ENCODE measurements at regions not wholly inside any gene's neighbourhood (a gene's known extent, or its start where the extent isn't known, plus 50 kb on each side); places are given as distances from the start of the nearest gene placed in this dataset.

DNA sequence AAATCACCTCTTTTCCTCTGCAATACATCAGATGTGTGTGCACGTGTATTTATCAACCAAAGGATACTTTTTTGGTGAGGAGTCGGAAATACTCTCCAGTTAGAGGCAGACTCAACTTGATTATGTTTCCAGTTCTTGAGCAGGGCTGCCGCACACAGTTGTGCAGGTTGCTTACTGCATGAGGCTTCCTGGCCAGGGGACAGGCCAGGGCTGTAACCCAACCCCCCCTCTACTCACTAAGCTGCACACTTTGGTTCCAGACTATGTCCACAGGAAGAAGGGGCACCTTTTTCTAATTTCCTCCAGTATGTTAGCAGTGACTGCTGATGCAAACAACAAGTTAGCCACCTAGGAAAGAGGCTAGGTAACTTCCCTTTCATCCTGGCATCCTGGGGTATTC lies 476.9 kb upstream of the TBL1XR1 start:
- H3K36me3 ChIP-seq (ENCODE audit: control insufficient read depth in 2 of 2, insufficient read depth in 2 of 2, low read length in 2 of 2), result no peaks in the 10 kb centered on the region
- no peaks in the 10 kb centered on the region for H3K9me3 ChIP-seq (ENCODE audit: control insufficient read depth in 2 of 2, low read length in 2 of 2)
- H3K9ac ChIP-seq (ENCODE audit: low read depth in 1 of 2, low read length in 2 of 2), result no peak overlapping the region
- no peaks in the 10 kb centered on the region for H3K27me3 ChIP-seq (ENCODE audit: control insufficient read depth in 2 of 2, insufficient read depth in 2 of 2, low read length in 2 of 2)
- peaks cover 0 to 4% of the 10 kb centered on the region in 2 donors for H3K4me1 ChIP-seq (ENCODE audit: control insufficient read depth in 2 of 2, insufficient read depth in 2 of 2, low read length in 2 of 2)
- H3K4me3 ChIP-seq (ENCODE audit: low read length in 2 of 2), result no peak overlapping the region
- no peak overlapping the region for H3K27ac ChIP-seq (ENCODE audit: low read depth in 2 of 2, low read length in 2 of 2)

DNA sequence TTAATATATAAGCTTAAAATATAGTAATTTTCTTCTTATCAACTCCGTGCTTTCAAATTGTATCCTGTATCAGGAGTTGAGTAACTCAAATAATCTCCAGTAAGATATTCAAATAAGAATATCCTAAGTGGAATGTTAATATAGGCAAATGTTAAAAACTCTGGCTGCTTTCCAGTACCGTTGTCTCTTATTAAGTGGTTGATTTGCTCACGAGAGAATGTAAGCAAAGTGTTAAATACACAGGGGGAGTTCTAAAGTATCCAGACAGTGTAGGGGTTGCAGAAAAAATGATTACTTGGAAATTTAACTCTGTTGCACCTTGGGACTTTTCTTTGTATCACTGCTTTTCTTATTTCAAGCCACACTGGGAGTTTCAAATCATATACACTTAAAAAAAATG lies 478.9 kb upstream of the TBL1XR1 start:
- Histone ChIP-seq H3K9me3 (ENCODE audit: control insufficient read depth in 2 of 2, low read length in 2 of 2) (no peaks in the 10 kb centered on the region), H3K27me3 (ENCODE audit: control insufficient read depth in 2 of 2, insufficient read depth in 2 of 2, low read length in 2 of 2) (no peaks in the 10 kb centered on the region), H3K27ac (ENCODE audit: low read depth in 2 of 2, low read length in 2 of 2) (no peak overlapping the region), H3K4me3 (ENCODE audit: low read length in 2 of 2) (no peak overlapping the region), H3K4me1 (ENCODE audit: control insufficient read depth in 2 of 2, insufficient read depth in 2 of 2, low read length in 2 of 2) (peaks cover 0 to 4% of the 10 kb centered on the region in 2 donors), H3K9ac (ENCODE audit: low read depth in 1 of 2, low read length in 2 of 2) (no peak overlapping the region), H3K36me3 (ENCODE audit: control insufficient read depth in 2 of 2, insufficient read depth in 2 of 2, low read length in 2 of 2) (no peaks in the 10 kb centered on the region)

DNA sequence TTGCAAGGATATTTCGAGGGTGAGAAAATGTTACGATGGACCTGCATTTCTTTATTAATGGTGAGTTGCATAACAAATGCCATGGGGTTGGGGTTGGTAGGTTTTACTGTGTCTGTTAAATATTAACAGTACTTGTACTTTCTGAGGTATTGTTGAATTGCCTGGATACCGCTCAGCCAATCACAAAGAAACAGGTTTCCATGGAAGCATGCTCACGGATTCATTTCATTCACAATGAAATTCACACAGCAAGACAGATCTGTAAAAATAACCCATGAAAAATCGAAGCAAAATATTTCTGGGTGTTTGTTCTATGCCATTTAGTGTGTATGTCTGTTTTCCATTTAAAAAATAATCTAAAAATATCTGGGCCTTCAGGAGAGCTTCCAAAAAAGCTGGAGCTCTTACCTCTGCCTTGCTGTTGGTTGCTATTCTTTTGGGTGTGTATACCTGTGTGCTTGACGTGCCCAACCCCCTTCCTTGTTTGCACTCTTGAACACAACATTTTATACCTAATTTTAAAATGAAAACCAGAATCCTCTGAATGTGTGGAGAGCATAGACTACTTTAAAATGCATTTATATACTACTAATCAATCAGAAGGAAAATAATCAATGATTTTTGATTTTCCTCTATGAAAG lies 479.8 kb upstream of the TBL1XR1 start:
- H3K36me3 ChIP-seq (ENCODE audit: control insufficient read depth in 2 of 2, insufficient read depth in 2 of 2, low read length in 2 of 2), result no peaks in the 10 kb centered on the region
- peaks cover 0 to 4% of the 10 kb centered on the region in 2 donors for H3K4me1 ChIP-seq (ENCODE audit: control insufficient read depth in 2 of 2, insufficient read depth in 2 of 2, low read length in 2 of 2)
- no peak overlapping the region for H3K4me3 ChIP-seq (ENCODE audit: low read length in 2 of 2)
- no peaks in the 10 kb centered on the region for H3K27me3 ChIP-seq (ENCODE audit: control insufficient read depth in 2 of 2, insufficient read depth in 2 of 2, low read length in 2 of 2)
- no peak overlapping the region for H3K9ac ChIP-seq (ENCODE audit: low read depth in 1 of 2, low read length in 2 of 2)
- no peaks in the 10 kb centered on the region for H3K9me3 ChIP-seq (ENCODE audit: control insufficient read depth in 2 of 2, low read length in 2 of 2)
- no peak overlapping the region for H3K27ac ChIP-seq (ENCODE audit: low read depth in 2 of 2, low read length in 2 of 2)

DNA sequence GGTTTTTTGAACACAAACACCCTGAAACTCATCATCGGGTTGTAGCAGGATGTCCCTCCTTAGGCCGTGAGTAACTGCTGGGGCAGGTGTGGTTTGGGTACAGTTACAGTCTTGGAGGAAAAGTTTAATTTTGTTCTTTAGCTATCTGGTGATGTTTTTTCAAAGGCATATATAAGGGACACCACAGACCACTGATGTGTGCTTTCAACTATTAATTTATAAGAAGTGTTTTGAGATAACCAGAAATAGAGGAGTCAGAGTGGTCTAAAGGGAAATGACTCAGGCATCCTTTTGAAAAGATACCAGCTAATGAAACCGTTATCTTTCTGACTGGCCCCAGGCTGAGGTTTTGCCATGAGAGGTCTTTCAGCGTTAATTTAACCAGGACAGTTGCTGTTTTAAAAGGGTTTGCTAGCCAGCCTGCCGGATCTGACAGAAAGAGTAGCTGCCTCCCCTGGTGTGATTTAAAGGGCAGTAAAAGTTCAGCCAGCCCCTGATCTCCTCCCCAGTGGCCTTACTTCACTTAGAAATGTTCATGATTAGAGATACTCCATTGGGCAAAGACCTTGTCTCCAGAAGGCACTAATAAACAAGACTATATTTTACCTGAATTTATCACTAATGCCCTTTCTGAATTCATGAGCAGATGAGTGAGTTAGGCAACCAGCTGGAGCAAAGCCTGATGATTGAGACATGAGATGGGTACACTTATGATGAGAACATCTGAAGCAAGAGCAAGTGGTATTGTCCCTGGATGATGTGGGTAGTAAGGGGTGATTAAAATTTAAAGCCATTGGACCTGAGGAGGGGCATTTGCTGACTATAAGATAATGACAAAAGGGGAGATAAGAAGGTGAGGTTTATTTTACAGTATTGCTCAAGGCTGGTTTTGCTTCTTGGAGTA lies 482.5 kb upstream of the TBL1XR1 start:
- H3K9ac ChIP-seq (ENCODE audit: low read depth in 1 of 2, low read length in 2 of 2), result no peak overlapping the region
- H3K27ac ChIP-seq (ENCODE audit: low read depth in 2 of 2, low read length in 2 of 2), result no peak overlapping the region
- no peaks in the 10 kb centered on the region for H3K9me3 ChIP-seq (ENCODE audit: control insufficient read depth in 2 of 2, low read length in 2 of 2)
- H3K27me3 ChIP-seq (ENCODE audit: control insufficient read depth in 2 of 2, insufficient read depth in 2 of 2, low read length in 2 of 2), result no peaks in the 10 kb centered on the region
- peaks cover 0 to 4% of the 10 kb centered on the region in 2 donors for H3K4me1 ChIP-seq (ENCODE audit: control insufficient read depth in 2 of 2, insufficient read depth in 2 of 2, low read length in 2 of 2)
- no peaks in the 10 kb centered on the region for H3K36me3 ChIP-seq (ENCODE audit: control insufficient read depth in 2 of 2, insufficient read depth in 2 of 2, low read length in 2 of 2)
- no peak overlapping the region for H3K4me3 ChIP-seq (ENCODE audit: low read length in 2 of 2)

DNA sequence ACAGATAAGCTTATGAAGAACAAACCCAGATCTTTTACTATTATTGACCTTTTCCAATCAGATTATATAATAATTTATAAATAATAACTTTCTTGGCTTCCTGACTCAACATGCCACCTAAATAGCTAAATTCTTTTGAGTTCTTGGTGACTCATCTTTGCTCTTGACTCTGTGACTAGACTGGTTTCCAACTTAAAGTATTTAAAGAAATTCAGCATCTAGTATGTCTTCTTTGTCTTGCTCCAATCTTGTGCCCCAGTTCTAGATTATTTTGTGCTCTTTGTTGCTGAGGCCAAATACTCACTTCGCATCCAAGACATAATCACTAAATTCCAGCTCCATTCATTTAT lies 483.2 kb upstream of the TBL1XR1 start:
- no peaks in the 10 kb centered on the region for H3K27me3 ChIP-seq (ENCODE audit: control insufficient read depth in 2 of 2, insufficient read depth in 2 of 2, low read length in 2 of 2)
- H3K9ac ChIP-seq (ENCODE audit: low read depth in 1 of 2, low read length in 2 of 2), result no peak overlapping the region
- no peak overlapping the region for H3K27ac ChIP-seq (ENCODE audit: low read depth in 2 of 2, low read length in 2 of 2)
- no peaks in the 10 kb centered on the region for H3K9me3 ChIP-seq (ENCODE audit: control insufficient read depth in 2 of 2, low read length in 2 of 2)
- no peak overlapping the region for H3K4me3 ChIP-seq (ENCODE audit: low read length in 2 of 2)
- peaks cover 0 to 4% of the 10 kb centered on the region in 2 donors for H3K4me1 ChIP-seq (ENCODE audit: control insufficient read depth in 2 of 2, insufficient read depth in 2 of 2, low read length in 2 of 2)
- H3K36me3 ChIP-seq (ENCODE audit: control insufficient read depth in 2 of 2, insufficient read depth in 2 of 2, low read length in 2 of 2), result no peaks in the 10 kb centered on the region

DNA sequence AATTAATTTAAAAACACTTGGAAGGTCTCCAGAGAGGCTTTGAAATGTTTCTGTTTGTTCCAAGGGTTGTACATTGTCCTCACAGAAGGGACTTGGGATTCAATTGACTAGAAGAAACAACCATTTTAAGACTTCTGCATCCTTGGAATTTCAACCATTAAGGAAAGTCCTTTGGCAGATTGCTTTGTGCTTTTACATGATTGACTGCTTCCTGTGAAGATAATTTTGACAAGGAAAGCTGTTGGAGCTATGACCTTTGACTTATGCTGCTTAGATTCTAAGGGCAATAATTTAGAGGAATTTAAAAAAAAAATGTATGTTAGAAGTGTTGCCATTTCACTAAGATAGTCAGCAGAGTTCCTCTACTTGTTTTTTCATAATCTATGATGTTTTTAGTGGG lies 483.9 kb upstream of the TBL1XR1 start:
- no peaks in the 10 kb centered on the region for H3K9me3 ChIP-seq (ENCODE audit: control insufficient read depth in 2 of 2, low read length in 2 of 2)
- no peak overlapping the region for H3K27ac ChIP-seq (ENCODE audit: low read depth in 2 of 2, low read length in 2 of 2)
- no peak overlapping the region for H3K9ac ChIP-seq (ENCODE audit: low read depth in 1 of 2, low read length in 2 of 2)
- H3K4me1 ChIP-seq (ENCODE audit: control insufficient read depth in 2 of 2, insufficient read depth in 2 of 2, low read length in 2 of 2), result peaks cover 0 to 4% of the 10 kb centered on the region in 2 donors
- H3K4me3 ChIP-seq (ENCODE audit: low read length in 2 of 2), result no peak overlapping the region
- H3K36me3 ChIP-seq (ENCODE audit: control insufficient read depth in 2 of 2, insufficient read depth in 2 of 2, low read length in 2 of 2), result no peaks in the 10 kb centered on the region
- no peaks in the 10 kb centered on the region for H3K27me3 ChIP-seq (ENCODE audit: control insufficient read depth in 2 of 2, insufficient read depth in 2 of 2, low read length in 2 of 2)

DNA sequence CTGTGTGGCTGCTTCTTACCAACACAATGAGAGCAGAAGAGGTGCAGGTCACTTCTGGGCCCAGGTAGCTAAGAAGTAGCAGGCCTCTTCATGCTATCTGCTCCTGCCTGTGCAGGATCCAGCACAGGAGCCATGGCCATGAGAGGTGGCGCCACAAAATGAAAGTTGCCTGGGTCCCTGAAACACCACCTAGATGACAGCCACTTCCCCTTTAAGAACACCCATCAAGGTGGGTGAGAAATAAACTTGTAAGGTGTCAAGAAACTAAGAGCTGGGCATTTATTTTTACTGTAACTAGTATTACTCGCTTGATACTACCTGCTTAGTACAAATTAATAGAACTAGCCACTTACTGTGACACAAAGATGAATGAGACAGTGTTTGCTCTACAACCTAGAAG lies 484.6 kb upstream of the TBL1XR1 start:
- H3K36me3 ChIP-seq (ENCODE audit: control insufficient read depth in 2 of 2, insufficient read depth in 2 of 2, low read length in 2 of 2), result no peaks in the 10 kb centered on the region
- H3K9me3 ChIP-seq (ENCODE audit: control insufficient read depth in 2 of 2, low read length in 2 of 2), result no peaks in the 10 kb centered on the region
- H3K27me3 ChIP-seq (ENCODE audit: control insufficient read depth in 2 of 2, insufficient read depth in 2 of 2, low read length in 2 of 2), result no peaks in the 10 kb centered on the region
- H3K4me1 ChIP-seq (ENCODE audit: control insufficient read depth in 2 of 2, insufficient read depth in 2 of 2, low read length in 2 of 2), result peaks cover 0 to 2% of the 10 kb centered on the region in 2 donors
- H3K4me3 ChIP-seq (ENCODE audit: low read length in 2 of 2), result no peak overlapping the region
- H3K9ac ChIP-seq (ENCODE audit: low read depth in 1 of 2, low read length in 2 of 2), result no peak overlapping the region
- H3K27ac ChIP-seq (ENCODE audit: low read depth in 2 of 2, low read length in 2 of 2), result no peak overlapping the region

DNA sequence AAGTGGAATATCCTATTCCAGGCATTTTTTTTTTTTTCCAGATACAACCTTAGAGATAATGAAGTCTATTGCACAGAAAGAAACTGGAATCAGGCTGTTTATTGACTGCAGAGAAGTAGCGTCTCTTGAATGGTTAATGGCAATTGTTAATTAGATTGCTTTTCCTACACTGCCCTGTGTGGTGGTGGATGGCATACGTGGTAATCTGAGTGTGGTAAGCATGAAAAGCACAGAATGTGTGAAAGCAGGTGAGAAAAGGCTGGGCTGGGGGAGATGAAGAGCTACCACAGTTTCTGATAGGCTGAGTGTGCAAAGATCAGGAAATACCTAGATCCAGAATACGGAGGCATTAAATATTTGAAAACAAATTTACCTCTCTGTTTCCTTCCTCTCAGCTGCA lies 486.3 kb upstream of the TBL1XR1 start:
- no peak overlapping the region for H3K4me3 ChIP-seq (ENCODE audit: low read length in 2 of 2)
- no peaks in the 10 kb centered on the region for H3K4me1 ChIP-seq (ENCODE audit: control insufficient read depth in 2 of 2, insufficient read depth in 2 of 2, low read length in 2 of 2)
- no peak overlapping the region for H3K9ac ChIP-seq (ENCODE audit: low read depth in 1 of 2, low read length in 2 of 2)
- H3K9me3 ChIP-seq (ENCODE audit: control insufficient read depth in 2 of 2, low read length in 2 of 2), result no peaks in the 10 kb centered on the region
- H3K36me3 ChIP-seq (ENCODE audit: control insufficient read depth in 2 of 2, insufficient read depth in 2 of 2, low read length in 2 of 2), result no peaks in the 10 kb centered on the region
- no peaks in the 10 kb centered on the region for H3K27me3 ChIP-seq (ENCODE audit: control insufficient read depth in 2 of 2, insufficient read depth in 2 of 2, low read length in 2 of 2)
- H3K27ac ChIP-seq (ENCODE audit: low read depth in 2 of 2, low read length in 2 of 2), result no peak overlapping the region

DNA sequence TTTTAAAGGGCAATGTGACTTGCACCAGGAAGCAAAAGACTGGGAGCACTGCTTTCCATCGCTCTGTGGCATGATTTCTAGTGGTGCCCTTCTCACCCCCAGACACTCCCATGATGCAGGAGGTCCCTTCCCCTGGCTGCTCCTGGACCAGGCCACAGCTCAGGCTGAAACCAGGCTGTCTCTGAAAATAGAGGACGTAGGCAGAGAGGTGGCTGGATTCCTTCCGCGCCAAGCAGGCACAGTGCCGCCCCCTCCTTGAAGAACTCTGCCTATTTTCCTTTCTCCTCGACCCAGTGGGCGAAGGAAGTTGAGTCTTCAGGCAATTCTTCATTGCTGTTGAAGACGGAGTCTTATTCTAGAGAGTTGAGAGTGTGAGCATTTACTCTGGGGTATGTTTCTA lies 489.4 kb upstream of the TBL1XR1 start:
- Histone ChIP-seq H3K4me1 (ENCODE audit: control insufficient read depth in 2 of 2, insufficient read depth in 2 of 2, low read length in 2 of 2) (no peaks in the 10 kb centered on the region), H3K27me3 (ENCODE audit: control insufficient read depth in 2 of 2, insufficient read depth in 2 of 2, low read length in 2 of 2) (no peaks in the 10 kb centered on the region), H3K9me3 (ENCODE audit: control insufficient read depth in 2 of 2, low read length in 2 of 2) (no peaks in the 10 kb centered on the region), H3K27ac (ENCODE audit: low read depth in 2 of 2, low read length in 2 of 2) (no peak overlapping the region), H3K9ac (ENCODE audit: low read depth in 1 of 2, low read length in 2 of 2) (no peak overlapping the region), H3K36me3 (ENCODE audit: control insufficient read depth in 2 of 2, insufficient read depth in 2 of 2, low read length in 2 of 2) (no peaks in the 10 kb centered on the region), H3K4me3 (ENCODE audit: low read length in 2 of 2) (no peak overlapping the region)

DNA sequence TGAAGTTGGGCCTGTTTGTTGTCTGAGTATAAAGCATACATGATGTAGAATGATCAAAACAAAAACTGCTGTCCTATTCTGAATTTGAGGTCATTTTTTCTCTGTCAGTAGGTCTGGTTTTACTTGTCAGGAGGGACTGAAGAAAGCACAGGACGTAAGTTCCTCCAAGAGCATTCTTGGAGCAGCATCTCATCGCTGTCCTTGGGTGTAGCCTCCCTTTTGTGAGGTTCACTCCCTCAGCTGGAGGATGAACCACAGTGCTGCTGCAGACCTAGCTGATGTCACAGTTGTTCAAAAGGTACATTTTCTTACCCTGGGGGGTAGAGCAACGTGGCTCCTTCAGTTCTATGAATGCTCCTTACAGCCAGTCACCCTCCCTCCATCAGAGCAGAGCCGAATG lies 490.0 kb upstream of the TBL1XR1 start:
- no peak overlapping the region for H3K9ac ChIP-seq (ENCODE audit: low read depth in 1 of 2, low read length in 2 of 2)
- no peak overlapping the region for H3K27ac ChIP-seq (ENCODE audit: low read depth in 2 of 2, low read length in 2 of 2)
- H3K4me1 ChIP-seq (ENCODE audit: control insufficient read depth in 2 of 2, insufficient read depth in 2 of 2, low read length in 2 of 2), result no peaks in the 10 kb centered on the region
- H3K27me3 ChIP-seq (ENCODE audit: control insufficient read depth in 2 of 2, insufficient read depth in 2 of 2, low read length in 2 of 2), result no peaks in the 10 kb centered on the region
- no peaks in the 10 kb centered on the region for H3K9me3 ChIP-seq (ENCODE audit: control insufficient read depth in 2 of 2, low read length in 2 of 2)
- no peak overlapping the region for H3K4me3 ChIP-seq (ENCODE audit: low read length in 2 of 2)
- H3K36me3 ChIP-seq (ENCODE audit: control insufficient read depth in 2 of 2, insufficient read depth in 2 of 2, low read length in 2 of 2), result no peaks in the 10 kb centered on the region
